Uterus (tissue), 3 donors: ENCODE measurements at regions not wholly inside any gene's neighbourhood (a gene's known extent, or its start where the extent isn't known, plus 50 kb on each side); places are given as distances from the start of the nearest gene placed in this dataset.

ENCODE experiments used
- DNase-seq, 2 donors: peaks; one replicate each; pipeline ENCODE4 v3.0.0-alpha.2; 2019 to 2020
- H3K27ac ChIP-seq, 2 donors: fragments of 200-600 bp; sonication (generic); 1 replicate in 1 of 2; 2 replicates in 1 of 2; pipeline ENCODE4 v1.5.1; 2016 to 2018
- H3K27me3 ChIP-seq, 2 donors: fragments of 200-600 bp; sonication (generic); one replicate each; pipeline ENCODE4 v1.5.1; 2018 to 2019; ENCODE audit warnings: control low read depth in 1 of 2
- H3K36me3 ChIP-seq, 2 donors: fragments of 200-600 bp; sonication (generic); one replicate each; pipeline ENCODE4 v1.5.1; 2019; ENCODE audit warnings: control low read depth in 1 of 2
- H3K4me1 ChIP-seq, 2 donors: fragments of 200-600 bp; sonication (generic); one replicate each; pipeline ENCODE4 v1.5.1; 2018 to 2019; ENCODE audit warnings: control low read depth in 1 of 2
- H3K4me3 ChIP-seq, 2 donors: fragments of 200-600 bp; sonication (generic); 1 replicate in 1 of 2; 2 replicates in 1 of 2; pipeline ENCODE4 v1.5.1; 2018 to 2019; ENCODE audit warnings: mild to moderate bottlenecking in 1 of 2
- H3K9me3 ChIP-seq, 2 donors: fragments of 200-600 bp; sonication (generic); one replicate each; pipeline ENCODE4 v1.5.1; 2019; ENCODE audit warnings: control low read depth in 1 of 2
- CTCF ChIP-seq, 4 experiments: fragments of 200-600 bp in 2 of 4; fragments of 450-650 bp in 2 of 4; sonication (generic) in 2 of 4; IDR thresholded peaks; one replicate each; pipeline ENCODE4 v1.5.1; 2016 to 2019; ENCODE audit warnings: antibody characterized with exemption in 4 of 4, mild to moderate bottlenecking in 2 of 4, moderate library complexity in 1 of 4
- POLR2A ChIP-seq, 2 donors: fragments of 450-650 bp; IDR thresholded peaks; one replicate each; pipeline ENCODE4 v1.6.1; 2016; ENCODE audit warnings: antibody characterized with exemption in 2 of 2, mild to moderate bottlenecking in 1 of 2, moderate library complexity in 1 of 2
- intact Hi-C: fragments of 100-400 bp; cut with DNase I; formaldehyde crosslinking; loops from one replicate; pipeline ENCODE4 v1.15.1; 2023; ENCODE audit warnings: low total_unique reads
- donor health status: DM: yes; HTN: yes; CAD: no.

GRCh38 chr11:93278976-93279375, 51.6 kb upstream of the DEUP1 start:
- intact Hi-C loops, result no loop called here
- no peaks in the 10 kb centered on the region for H3K36me3 ChIP-seq
- no peak for DNase-seq
- H3K4me3 ChIP-seq, result no peak overlapping the region
- H3K27me3 ChIP-seq, result no peaks in the 10 kb centered on the region
- H3K9me3 ChIP-seq, result no peaks in the 10 kb centered on the region
- H3K27ac ChIP-seq, result no peak overlapping the region
- no peak for TF ChIP-seq CTCF (IDR thresholded peaks at IDR 0.05)
- TF ChIP-seq POLR2A (IDR thresholded peaks at IDR 0.05), result no peak
- H3K4me1 ChIP-seq, result no peaks in the 10 kb centered on the region

GRCh38 chr11:93279851-93280347, 50.6 kb upstream of the DEUP1 start:
- H3K4me3 ChIP-seq, result no peak overlapping the region
- TF ChIP-seq POLR2A (IDR thresholded peaks at IDR 0.05) (no peak), CTCF (IDR thresholded peaks at IDR 0.05) (no peak)
- H3K36me3 ChIP-seq, result no peaks in the 10 kb centered on the region
- DNase-seq, result no peak
- no peak overlapping the region for H3K27ac ChIP-seq
- no peaks in the 10 kb centered on the region for H3K4me1 ChIP-seq
- H3K9me3 ChIP-seq, result no peaks in the 10 kb centered on the region
- no peaks in the 10 kb centered on the region for H3K27me3 ChIP-seq
- intact Hi-C loops, result no loop called here
